HCT116 (cell line): ENCODE measurements at regions not wholly inside any gene's neighbourhood (a gene's known extent, or its start where the extent isn't known, plus 50 kb on each side); places are given as distances from the start of the nearest gene placed in this dataset.

Experiments used
- ATAC-seq: fragments of 200-7000 bp; cut with Tn5 transposase; 2 replicates; pipeline ENCODE4 v1.9.1; 2020; ENCODE audit warnings: mild to moderate bottlenecking, moderate library complexity
- BruUV-seq: library from RNA; stranded (reverse); fragments of 400-500 nt; replicated peaks from 2 replicates; lab custom pipeline; 2021; lab: Mats Ljungman, UMichigan
- CTCF ChIA-PET: fragments of 300-600 bp; sonication (Branson Sonifier 250); formaldehyde crosslinking; loops from one replicate; lab custom pipeline; 2021; ENCODE audit warnings: antibody characterized with exemption; lab: Charles Lee
- POLR2A ChIA-PET: fragments of 300-600, 350-600 bp; sonication (Branson Sonifier 250); formaldehyde crosslinking; loops from one replicate; lab custom pipeline; 2021; ENCODE audit warnings: antibody characterized with exemption; lab: Charles Lee
- RAD21 ChIA-PET, 2 experiments: fragments of 300-600 bp; sonication (Branson Sonifier 250); formaldehyde crosslinking; loops; one replicate each; lab custom pipeline; 2023; ENCODE audit warnings: low total read pairs in 2 of 2; ENCODE audit not compliant: uncharacterized antibody in 2 of 2, unreplicated experiment in 2 of 2, low non-redundant PET in 1 of 2; lab: Charles Lee
- DNase-seq: peaks from one replicate; pipeline ENCODE4 v3.0.0-alpha.2; 2010; ENCODE audit warnings: low read depth, low spot score
- H2AFZ ChIP-seq: fragments of 200-600 bp; shearing (Covaris generic), sonication (generic); 2 replicates; pipeline ENCODE4 v1.6.1; 2017; ENCODE audit warnings: low read depth, mixed run types, mixed read lengths, antibody characterized with exemption, low read length; ENCODE audit not compliant: poor library complexity, severe bottlenecking
- H3K27ac ChIP-seq: 2 replicates; pipeline ENCODE4 v1.5.1; 2012; ENCODE audit warnings: low read depth, low read length
- H3K27me3 ChIP-seq: fragments of 200-600 bp; sonication (generic); 2 replicates; pipeline ENCODE4 v1.6.1; 2016; ENCODE audit warnings: mixed run types, low read length, mixed read lengths; ENCODE audit not compliant: insufficient read depth
- H3K36me3 ChIP-seq, 2 experiments: fragments of 200-500 bp in 1 of 2; fragments of 200-600 bp in 1 of 2; sonication (Bioruptor generic) in 1 of 2; sonication (generic) in 1 of 2; 2 replicates each; pipeline versions ENCODE4 v1.5.1 to v1.6.1; 2014 to 2016; ENCODE audit warnings: low read length in 2 of 2, inconsistent platforms in 1 of 2, mixed read lengths in 1 of 2, mixed run types in 1 of 2; ENCODE audit not compliant: insufficient read depth in 2 of 2, control insufficient read depth in 1 of 2
- H3K4me1 ChIP-seq, 2 experiments: fragments of 200-600 bp in 1 of 2; sonication (generic) in 1 of 2; 2 replicates each; pipeline versions ENCODE4 v1.5.1 to v1.6.1; 2012 to 2017; ENCODE audit warnings: low read length in 2 of 2, inconsistent platforms in 1 of 2, mild to moderate bottlenecking in 1 of 2, mixed read lengths in 1 of 2, mixed run types in 1 of 2, moderate library complexity in 1 of 2; ENCODE audit not compliant: insufficient read depth in 2 of 2, control insufficient read depth in 1 of 2
- H3K4me2 ChIP-seq: fragments of 200-600 bp; sonication (generic); 2 replicates; pipeline ENCODE4 v1.6.1; 2017; ENCODE audit warnings: mixed run types, low read length, mixed read lengths
- H3K4me3 ChIP-seq, 2 experiments: fragments of 200-600 bp in 1 of 2; sonication (generic) in 1 of 2; replicated peaks in 1 of 2; 2 replicates each; pipeline ENCODE4 v1.5.1; 2011 to 2016; ENCODE audit warnings: low read length in 2 of 2, control low read depth in 1 of 2, low read depth in 1 of 2, mild to moderate bottlenecking in 1 of 2, mixed read lengths in 1 of 2, mixed run types in 1 of 2
- H3K79me2 ChIP-seq: fragments of 200-600 bp; sonication (generic); 2 replicates; pipeline ENCODE4 v1.6.1; 2017; ENCODE audit warnings: mild to moderate bottlenecking, mixed run types, low read length, moderate library complexity, mixed read lengths; ENCODE audit not compliant: insufficient read depth
- H3K9ac ChIP-seq: fragments of 200-600 bp; sonication (generic); 2 replicates; pipeline ENCODE4 v1.6.1; 2016; ENCODE audit warnings: low read length, mixed read lengths
- H3K9me2 ChIP-seq: fragments of 200-600 bp; sonication (generic), shearing (Covaris generic); 2 replicates; pipeline ENCODE4 v1.6.1; 2017; ENCODE audit warnings: mixed run types, mild to moderate bottlenecking, moderate library complexity; ENCODE audit not compliant: insufficient read depth
- H3K9me3 ChIP-seq, 2 experiments: fragments of 200-500 bp in 1 of 2; fragments of 200-600 bp in 1 of 2; sonication (Bioruptor generic) in 1 of 2; sonication (generic) in 1 of 2; 2 replicates each; pipeline ENCODE4 v1.6.1; 2014 to 2017; ENCODE audit warnings: low read length in 2 of 2, mixed read lengths in 2 of 2, inconsistent platforms in 1 of 2, low read depth in 1 of 2, mild to moderate bottlenecking in 1 of 2, mixed run types in 1 of 2, moderate library complexity in 1 of 2; ENCODE audit not compliant: control insufficient read depth in 1 of 2, insufficient read depth in 1 of 2
- H4K20me1 ChIP-seq: fragments of 200-600 bp; sonication (generic), shearing (Covaris generic); 2 replicates; pipeline ENCODE4 v1.6.1; 2017; ENCODE audit warnings: mixed run types, mild to moderate bottlenecking, moderate library complexity; ENCODE audit not compliant: insufficient read depth
- CBX3 ChIP-seq: IDR thresholded peaks from 2 replicates; pipeline ENCODE4 v1.6.1; 2012; ENCODE audit warnings: low read depth
- CEBPB ChIP-seq: IDR thresholded peaks from 2 replicates; pipeline ENCODE4 v1.6.1; 2012; ENCODE audit warnings: low read depth
- EZH2phosphoT487 ChIP-seq: fragments of 200-600 bp; IDR thresholded peaks from 2 replicates; pipeline ENCODE4 v1.6.1; 2018; ENCODE audit warnings: antibody characterized with exemption, borderline replicate concordance
- JUND ChIP-seq: IDR thresholded peaks from 2 replicates; pipeline ENCODE4 v1.6.1; 2012
- POLR2AphosphoS5 ChIP-seq: IDR thresholded peaks from 2 replicates; pipeline ENCODE4 v1.6.1; 2011; ENCODE audit warnings: mild to moderate bottlenecking, low read depth, low read length, moderate library complexity
- intact Hi-C: fragments of 100-400 bp; cut with micrococcal nuclease; formaldehyde crosslinking; loops from 2 replicates; pipeline ENCODE4 v1.10.0; 2022
- TF ChIP-seq, protein P1 (sequence below): IDR thresholded peaks from 2 replicates; pipeline ENCODE4 v1.6.1; 2012; ENCODE audit warnings: low read depth
- TF ChIP-seq, protein P2 (sequence below): IDR thresholded peaks from 2 replicates; pipeline ENCODE4 v1.6.1; 2012
- TF ChIP-seq, protein P3 (sequence below), 3 experiments: fragments of 200-600 bp in 1 of 3; sonication (generic) in 1 of 3; IDR thresholded peaks in 2 of 3; conservative IDR thresholded peaks in 1 of 3; 2 replicates each; pipeline ENCODE4 v1.5.1; 2012 to 2017; ENCODE audit warnings: low read depth in 2 of 3, low read length in 2 of 3, antibody characterized with exemption in 1 of 3, borderline replicate concordance in 1 of 3, control low read depth in 1 of 3, mild to moderate bottlenecking in 1 of 3, mixed read lengths in 1 of 3, mixed run types in 1 of 3, moderate library complexity in 1 of 3; ENCODE audit not compliant: insufficient read depth in 1 of 3

DNA sequence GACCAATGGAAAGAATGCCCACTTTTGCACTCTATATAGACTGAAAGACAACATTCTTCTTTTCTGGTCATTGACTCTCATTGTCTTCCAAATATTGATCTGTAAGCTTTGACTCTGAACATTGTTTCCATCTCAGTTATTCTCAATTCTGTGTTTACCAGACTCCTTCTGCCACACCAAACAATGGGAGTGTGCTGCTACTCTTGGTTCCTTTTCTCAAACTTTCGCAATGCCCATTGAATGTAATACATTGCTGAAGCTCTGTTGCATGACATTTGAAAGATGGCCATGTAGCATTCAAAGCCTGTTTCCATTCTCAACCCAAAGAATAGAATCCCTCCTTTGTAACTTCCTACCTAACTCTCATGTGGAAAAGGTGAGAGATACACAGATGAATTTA lies 136.2 kb downstream of the BTC start:
- peaks cover 32% of the 10 kb centered on the region for H3K79me2 ChIP-seq
- no peaks in the 10 kb centered on the region for H3K36me3 ChIP-seq
- ATAC-seq (no peak), DNase-seq (no peak)
- no peak for TF ChIP-seq EZH2phosphoT487
- no peak for TF ChIP-seq CEBPB
- TF ChIP-seq JUND: no peak
- TF ChIP-seq CBX3: no peak
- no peak for TF ChIP-seq POLR2AphosphoS5
- TF ChIP-seq, protein P1, sequence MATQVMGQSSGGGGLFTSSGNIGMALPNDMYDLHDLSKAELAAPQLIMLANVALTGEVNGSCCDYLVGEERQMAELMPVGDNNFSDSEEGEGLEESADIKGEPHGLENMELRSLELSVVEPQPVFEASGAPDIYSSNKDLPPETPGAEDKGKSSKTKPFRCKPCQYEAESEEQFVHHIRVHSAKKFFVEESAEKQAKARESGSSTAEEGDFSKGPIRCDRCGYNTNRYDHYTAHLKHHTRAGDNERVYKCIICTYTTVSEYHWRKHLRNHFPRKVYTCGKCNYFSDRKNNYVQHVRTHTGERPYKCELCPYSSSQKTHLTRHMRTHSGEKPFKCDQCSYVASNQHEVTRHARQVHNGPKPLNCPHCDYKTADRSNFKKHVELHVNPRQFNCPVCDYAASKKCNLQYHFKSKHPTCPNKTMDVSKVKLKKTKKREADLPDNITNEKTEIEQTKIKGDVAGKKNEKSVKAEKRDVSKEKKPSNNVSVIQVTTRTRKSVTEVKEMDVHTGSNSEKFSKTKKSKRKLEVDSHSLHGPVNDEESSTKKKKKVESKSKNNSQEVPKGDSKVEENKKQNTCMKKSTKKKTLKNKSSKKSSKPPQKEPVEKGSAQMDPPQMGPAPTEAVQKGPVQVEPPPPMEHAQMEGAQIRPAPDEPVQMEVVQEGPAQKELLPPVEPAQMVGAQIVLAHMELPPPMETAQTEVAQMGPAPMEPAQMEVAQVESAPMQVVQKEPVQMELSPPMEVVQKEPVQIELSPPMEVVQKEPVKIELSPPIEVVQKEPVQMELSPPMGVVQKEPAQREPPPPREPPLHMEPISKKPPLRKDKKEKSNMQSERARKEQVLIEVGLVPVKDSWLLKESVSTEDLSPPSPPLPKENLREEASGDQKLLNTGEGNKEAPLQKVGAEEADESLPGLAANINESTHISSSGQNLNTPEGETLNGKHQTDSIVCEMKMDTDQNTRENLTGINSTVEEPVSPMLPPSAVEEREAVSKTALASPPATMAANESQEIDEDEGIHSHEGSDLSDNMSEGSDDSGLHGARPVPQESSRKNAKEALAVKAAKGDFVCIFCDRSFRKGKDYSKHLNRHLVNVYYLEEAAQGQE: no peak
- TF ChIP-seq, protein P2, sequence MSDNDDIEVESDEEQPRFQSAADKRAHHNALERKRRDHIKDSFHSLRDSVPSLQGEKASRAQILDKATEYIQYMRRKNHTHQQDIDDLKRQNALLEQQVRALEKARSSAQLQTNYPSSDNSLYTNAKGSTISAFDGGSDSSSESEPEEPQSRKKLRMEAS: no peak
- TF ChIP-seq, protein P3, sequence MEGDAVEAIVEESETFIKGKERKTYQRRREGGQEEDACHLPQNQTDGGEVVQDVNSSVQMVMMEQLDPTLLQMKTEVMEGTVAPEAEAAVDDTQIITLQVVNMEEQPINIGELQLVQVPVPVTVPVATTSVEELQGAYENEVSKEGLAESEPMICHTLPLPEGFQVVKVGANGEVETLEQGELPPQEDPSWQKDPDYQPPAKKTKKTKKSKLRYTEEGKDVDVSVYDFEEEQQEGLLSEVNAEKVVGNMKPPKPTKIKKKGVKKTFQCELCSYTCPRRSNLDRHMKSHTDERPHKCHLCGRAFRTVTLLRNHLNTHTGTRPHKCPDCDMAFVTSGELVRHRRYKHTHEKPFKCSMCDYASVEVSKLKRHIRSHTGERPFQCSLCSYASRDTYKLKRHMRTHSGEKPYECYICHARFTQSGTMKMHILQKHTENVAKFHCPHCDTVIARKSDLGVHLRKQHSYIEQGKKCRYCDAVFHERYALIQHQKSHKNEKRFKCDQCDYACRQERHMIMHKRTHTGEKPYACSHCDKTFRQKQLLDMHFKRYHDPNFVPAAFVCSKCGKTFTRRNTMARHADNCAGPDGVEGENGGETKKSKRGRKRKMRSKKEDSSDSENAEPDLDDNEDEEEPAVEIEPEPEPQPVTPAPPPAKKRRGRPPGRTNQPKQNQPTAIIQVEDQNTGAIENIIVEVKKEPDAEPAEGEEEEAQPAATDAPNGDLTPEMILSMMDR (IDR thresholded peaks at IDR 0.05 in 2 of 3, conservative IDR thresholded peaks at IDR 0.05 in 1 of 3; ENCODE audit: borderline replicate concordance in 1 of 3, insufficient read depth in 1 of 3, low read depth in 2 of 3, low read length in 2 of 3): no peak
- peak overlapping the region; percentile 16; the same call in 1 of the 2 replicates for H3K9ac ChIP-seq
- no peaks in the 10 kb centered on the region for H3K9me2 ChIP-seq
- POLR2A ChIA-PET: interaction anchor here (1.4 to 2.5 kb wide), 3 partner anchors 9 to 22 kb away, joined by 6 to 8 read pairs (median 7); no protein-coding TSS in a partner anchor
- H3K4me3 ChIP-seq: no peak overlapping the region
- intact Hi-C loops: no loop called here
- no peaks in the 10 kb centered on the region for H3K9me3 ChIP-seq
- H4K20me1 ChIP-seq: no peaks in the 10 kb centered on the region
- H3K4me1 ChIP-seq: peaks cover 60 to 100% of the 10 kb centered on the region in 2 experiments
- no peak overlapping the region for H2AFZ ChIP-seq
- RAD21 ChIA-PET: interaction anchor here in 1 of 2 experiments (0.6 kb wide), 1 partner anchor 115 kb away, joined by 4 read pairs; no protein-coding TSS in a partner anchor
- BruUV-seq: no TSS peak
- peak overlapping the region; percentile 93 for H3K27ac ChIP-seq
- CTCF ChIA-PET: no interaction called here
- no peak overlapping the region for H3K4me2 ChIP-seq
- H3K27me3 ChIP-seq: no peaks in the 10 kb centered on the region
